ENCODE measurements at regions not wholly inside any gene's neighbourhood (a gene's known extent, or its start where the extent isn't known, plus 50 kb on each side); places are given as distances from the start of the nearest gene placed in this dataset.

- Histone ChIP-seq H3K9ac (no peak overlapping the region), H3K36me3 (ENCODE audit: control insufficient read depth, insufficient read depth, low read length) (no peaks in the 10 kb centered on the region), H3K9me3 (ENCODE audit: control insufficient read depth, low read length) (no peaks in the 10 kb centered on the region), H3K4me3 (ENCODE audit: low read depth, low read length) (no peak overlapping the region), H3K4me1 (no peaks in the 10 kb centered on the region), H2AFZ (peak overlapping the region; percentile 34), H3K79me2 (no peaks in the 10 kb centered on the region), H3K27ac (no peak overlapping the region), H3K27me3 (ENCODE audit: control insufficient read depth, insufficient read depth, low read length) (no peaks in the 10 kb centered on the region), H3K4me2 (ENCODE audit: low read length) (no peak overlapping the region)
- peak; percentile 62 for TF ChIP-seq CTCF (IDR thresholded peaks at IDR 0.05)
These were observed 85.3 kb downstream of the SPP2 start for GRCh38 chr2:234135750-234136221.

- Histone ChIP-seq H3K4me1 (no peaks in the 10 kb centered on the region), H3K36me3 (ENCODE audit: control insufficient read depth, insufficient read depth, low read length) (no peaks in the 10 kb centered on the region), H3K4me2 (ENCODE audit: low read length) (no peak overlapping the region), H3K4me3 (ENCODE audit: low read depth, low read length) (no peak overlapping the region), H3K27ac (no peak overlapping the region), H3K27me3 (ENCODE audit: control insufficient read depth, insufficient read depth, low read length) (no peaks in the 10 kb centered on the region), H3K9ac (no peak overlapping the region), H2AFZ (no peak overlapping the region), H3K9me3 (ENCODE audit: control insufficient read depth, low read length) (no peaks in the 10 kb centered on the region), H3K79me2 (no peaks in the 10 kb centered on the region)
- no peak for TF ChIP-seq CTCF (IDR thresholded peaks at IDR 0.05)
These were observed 84.0 kb downstream of the SPP2 start for GRCh38 chr2:234134496-234134895.

- Histone ChIP-seq H3K36me3 (ENCODE audit: control insufficient read depth, insufficient read depth, low read length) (no peaks in the 10 kb centered on the region), H2AFZ (no peak overlapping the region), H3K4me2 (ENCODE audit: low read length) (no peak overlapping the region), H3K4me3 (ENCODE audit: low read depth, low read length) (no peak overlapping the region), H3K79me2 (no peaks in the 10 kb centered on the region), H3K27me3 (ENCODE audit: control insufficient read depth, insufficient read depth, low read length) (no peaks in the 10 kb centered on the region), H3K9me3 (ENCODE audit: control insufficient read depth, low read length) (no peaks in the 10 kb centered on the region), H3K27ac (no peak overlapping the region), H3K9ac (no peak overlapping the region), H3K4me1 (no peaks in the 10 kb centered on the region)
- TF ChIP-seq CTCF (IDR thresholded peaks at IDR 0.05): no peak
These were observed 82.5 kb downstream of the SPP2 start for GRCh38 chr2:234133004-234133403.

GRCh38 chr2:234130777-234131181 is 80.3 kb downstream of the SPP2 start:
- Histone ChIP-seq H3K36me3 (ENCODE audit: control insufficient read depth, insufficient read depth, low read length) (no peaks in the 10 kb centered on the region), H2AFZ (peak overlapping the region; percentile 24), H3K79me2 (no peaks in the 10 kb centered on the region), H3K9me3 (ENCODE audit: control insufficient read depth, low read length) (no peaks in the 10 kb centered on the region), H3K9ac (no peak overlapping the region), H3K4me3 (ENCODE audit: low read depth, low read length) (no peak overlapping the region), H3K4me1 (no peaks in the 10 kb centered on the region), H3K4me2 (ENCODE audit: low read length) (no peak overlapping the region), H3K27me3 (ENCODE audit: control insufficient read depth, insufficient read depth, low read length) (no peaks in the 10 kb centered on the region), H3K27ac (no peak overlapping the region)
- no peak for TF ChIP-seq CTCF (IDR thresholded peaks at IDR 0.05)

GRCh38 chr2:234128606-234129005 is 78.1 kb downstream of the SPP2 start:
- no peaks in the 10 kb centered on the region for H3K9me3 ChIP-seq (ENCODE audit: control insufficient read depth, low read length)
- no peaks in the 10 kb centered on the region for H3K4me1 ChIP-seq
- H3K4me3 ChIP-seq (ENCODE audit: low read depth, low read length): no peak overlapping the region
- no peaks in the 10 kb centered on the region for H3K36me3 ChIP-seq (ENCODE audit: control insufficient read depth, insufficient read depth, low read length)
- no peak overlapping the region for H3K9ac ChIP-seq
- H3K27ac ChIP-seq: no peak overlapping the region
- H3K79me2 ChIP-seq: no peaks in the 10 kb centered on the region
- H3K4me2 ChIP-seq (ENCODE audit: low read length): no peak overlapping the region
- no peaks in the 10 kb centered on the region for H3K27me3 ChIP-seq (ENCODE audit: control insufficient read depth, insufficient read depth, low read length)
- H2AFZ ChIP-seq: no peak overlapping the region
- TF ChIP-seq CTCF (IDR thresholded peaks at IDR 0.05): no peak

Measured in parathyroid adenoma (tissue), 2 donors.